ENCODE measurements at regions not wholly inside any gene's neighbourhood (a gene's known extent, or its start where the extent isn't known, plus 50 kb on each side); places are given as distances from the start of the nearest gene placed in this dataset.

GRCh38 chr20:19901226-19901625 is 115.9 kb upstream of the NAA20 start:
- Histone ChIP-seq H3K79me2 (ENCODE audit: insufficient read depth, low read length) (peaks cover 5% of the 10 kb centered on the region), H3K27ac (ENCODE audit: low read depth in 1 of 2, low read length in 2 of 2) (peak overlapping the region in 1 of 2 donors; percentile 39), H3K9ac (ENCODE audit: insufficient read depth, low read length, poor library complexity, severe bottlenecking) (no peak overlapping the region), H3K9me3 (replicated peaks in 1 of 2; ENCODE audit: control insufficient read depth in 1 of 2, insufficient read depth in 1 of 2, low read length in 2 of 2) (peaks cover 0 to 5% of the 10 kb centered on the region in 2 donors), H2AFZ (ENCODE audit: insufficient read depth, low read depth, low read length, poor library complexity, severe bottlenecking) (peak overlapping the region; percentile 23), H4K20me1 (ENCODE audit: insufficient read depth, low read length) (no peaks in the 10 kb centered on the region), H3K4me1 (ENCODE audit: control insufficient read depth in 1 of 2, insufficient read depth in 2 of 2, low read length in 2 of 2) (peaks cover 36 to 37% of the 10 kb centered on the region in 2 donors), H3K4me2 (replicated peaks; ENCODE audit: extremely low read depth, low read length, poor library complexity, severe bottlenecking) (no peak overlapping the region), H3K4me3 (replicated peaks in 1 of 3; ENCODE audit: low read depth in 2 of 3, low read length in 3 of 3) (no peak overlapping the region), H3K36me3 (replicated peaks in 1 of 2; ENCODE audit: control insufficient read depth in 1 of 2, insufficient read depth in 2 of 2, low read length in 2 of 2) (peaks cover 5 to 19% of the 10 kb centered on the region in 2 donors), H3K27me3 (ENCODE audit: control insufficient read depth in 2 of 2, insufficient read depth in 2 of 2, low read length in 2 of 2) (no peaks in the 10 kb centered on the region)
- WGBS (ENCODE audit: insufficient coverage): 10% methylated on average over 3 of the region's 9 CpGs
- H3K4me1 Mint-ChIP-seq: peaks cover 35% of the 10 kb centered on the region
- peaks cover 0 to 13% (median 10%) of the 10 kb centered on the region in 7 donors for H3K9me3 Mint-ChIP-seq
- peaks cover 26 to 52% of the 10 kb centered on the region in 2 donors for H3K36me3 Mint-ChIP-seq
- TF ChIP-seq CTCF (IDR thresholded peaks at IDR 0.05): peak; percentile 24
- intact Hi-C loops (cut with micrococcal nuclease): loop anchor here (5.0 to 10.0 kb wide), 4 partner anchors 36 to 206 kb away; no protein-coding TSS in a partner anchor
- DNase-seq: peak; percentile 46 to 65 (median 59)
- peaks cover 0 to 2% (median 0%) of the 10 kb centered on the region in 3 donors for H3K27me3 Mint-ChIP-seq (ENCODE audit: low read depth in 3 of 3)
- no peak overlapping the region for H3K4me3 Mint-ChIP-seq
- peak overlapping the region in 6 of 7 donors; percentile 50 to 82 (median 66) for H3K27ac Mint-ChIP-seq

GRCh38 chr20:19903168-19903811 is 113.9 kb upstream of the NAA20 start:
- H3K79me2 ChIP-seq (ENCODE audit: insufficient read depth, low read length): peaks cover 5% of the 10 kb centered on the region
- Mint-ChIP-seq H3K9me3 (peaks cover 0 to 11% (median 10%) of the 10 kb centered on the region in 7 donors), H3K27me3 (ENCODE audit: low read depth in 3 of 3) (peaks cover 0 to 2% (median 0%) of the 10 kb centered on the region in 3 donors), H3K36me3 (peaks cover 18 to 46% of the 10 kb centered on the region in 2 donors), H3K4me1 (peaks cover 52% of the 10 kb centered on the region), H3K27ac (peak overlapping the region; percentile 92 to 97 (median 96)), H3K4me3 (peak overlapping the region; percentile 42 to 57)
- H3K4me3 ChIP-seq (replicated peaks in 1 of 3; ENCODE audit: low read depth in 2 of 3, low read length in 3 of 3): peak overlapping the region in 1 of 3 experiments; percentile 51
- peak; percentile 40 for TF ChIP-seq CTCF (IDR thresholded peaks at IDR 0.05)
- peak overlapping the region; percentile 56 for H2AFZ ChIP-seq (ENCODE audit: insufficient read depth, low read depth, low read length, poor library complexity, severe bottlenecking)
- H3K9ac ChIP-seq (ENCODE audit: insufficient read depth, low read length, poor library complexity, severe bottlenecking): peak overlapping the region; percentile 54
- H3K9me3 ChIP-seq (replicated peaks in 1 of 2; ENCODE audit: control insufficient read depth in 1 of 2, insufficient read depth in 1 of 2, low read length in 2 of 2): peaks cover 0 to 5% of the 10 kb centered on the region in 2 donors
- H3K27ac ChIP-seq (ENCODE audit: low read depth in 1 of 2, low read length in 2 of 2): peak overlapping the region; percentile 74 to 96
- WGBS (ENCODE audit: insufficient coverage): 0% methylated on average over 6 of the region's 10 CpGs
- H3K4me1 ChIP-seq (ENCODE audit: control insufficient read depth in 1 of 2, insufficient read depth in 2 of 2, low read length in 2 of 2): peaks cover 53 to 54% of the 10 kb centered on the region in 2 donors
- peak overlapping the region; percentile 63 for H3K4me2 ChIP-seq (replicated peaks; ENCODE audit: extremely low read depth, low read length, poor library complexity, severe bottlenecking)
- intact Hi-C loops (cut with micrococcal nuclease): loop anchor here (5.0 to 10.0 kb wide), 4 partner anchors 34 to 208 kb away; no protein-coding TSS in a partner anchor
- no peaks in the 10 kb centered on the region for H4K20me1 ChIP-seq (ENCODE audit: insufficient read depth, low read length)
- no peaks in the 10 kb centered on the region for H3K27me3 ChIP-seq (ENCODE audit: control insufficient read depth in 2 of 2, insufficient read depth in 2 of 2, low read length in 2 of 2)
- peak; percentile 86 to 92 (median 91) for DNase-seq
- H3K36me3 ChIP-seq (replicated peaks in 1 of 2; ENCODE audit: control insufficient read depth in 1 of 2, insufficient read depth in 2 of 2, low read length in 2 of 2): peaks cover 5 to 8% of the 10 kb centered on the region in 2 donors
